Esophagus squamous epithelium (tissue), 5 donors: ENCODE measurements at regions not wholly inside any gene's neighbourhood (a gene's known extent, or its start where the extent isn't known, plus 50 kb on each side); places are given as distances from the start of the nearest gene placed in this dataset.

Experiments
- DNase-seq: peaks from one replicate; lab custom pipeline; 2025; lab: John Stamatoyannopoulos, UW
- H3K27ac ChIP-seq, 4 donors: fragments of 200-600 bp; sonication (generic); one replicate each; pipeline ENCODE4 v1.5.1; 2016 to 2019; ENCODE audit warnings: mild to moderate bottlenecking in 1 of 4
- H3K27me3 ChIP-seq, 4 donors: fragments of 200-600 bp; sonication (generic); 1 replicate in 3 of 4; 2 replicates in 1 of 4; pipeline versions ENCODE4 v1.5.1 to v1.6.0; 2017 to 2021; ENCODE audit warnings: antibody characterized with exemption in 1 of 4
- H3K36me3 ChIP-seq, 3 donors: fragments of 200-600 bp; sonication (generic); one replicate each; pipeline ENCODE4 v1.5.1; 2016 to 2019
- H3K4me1 ChIP-seq, 3 donors: fragments of 200-600 bp; sonication (generic); one replicate each; pipeline ENCODE4 v1.5.1; 2017 to 2019
- H3K4me3 ChIP-seq, 4 donors: fragments of 200-600 bp; sonication (generic); 1 replicate in 3 of 4; 2 replicates in 1 of 4; pipeline ENCODE4 v1.5.1; 2016 to 2019; ENCODE audit warnings: mild to moderate bottlenecking in 2 of 4, moderate library complexity in 1 of 4
- H3K9me3 ChIP-seq, 3 donors: fragments of 200-600 bp; sonication (generic); one replicate each; pipeline ENCODE4 v1.5.1; 2016 to 2019
- POLR2A ChIP-seq, 4 donors: fragments of 450-650 bp; IDR thresholded peaks; one replicate each; pipeline ENCODE4 v1.6.1; 2017; ENCODE audit warnings: antibody characterized with exemption in 4 of 4, mild to moderate bottlenecking in 4 of 4, moderate library complexity in 3 of 4
- WGBS, 2 donors: methylation state at CpG; one replicate each; pipeline ENCODE4 v1.1.5; 2018; 5-methylcytosine and 5-hydroxymethylcytosine counted together
- intact Hi-C: fragments of 100-400 bp; cut with DNase I; formaldehyde crosslinking; loops from one replicate; pipeline ENCODE4 v1.15.0; 2022
- TF ChIP-seq, protein P1 (sequence below), 6 experiments: fragments of 450-650 bp in 4 of 6; fragments of 200-600 bp in 2 of 6; sonication (generic) in 2 of 6; IDR thresholded peaks; one replicate each; pipeline ENCODE4 v1.5.1; 2016 to 2019; ENCODE audit warnings: antibody characterized with exemption in 6 of 6, mild to moderate bottlenecking in 4 of 6, moderate library complexity in 4 of 6
- donor health status: DM: yes; HTN: yes; CAD: no.

DNA sequence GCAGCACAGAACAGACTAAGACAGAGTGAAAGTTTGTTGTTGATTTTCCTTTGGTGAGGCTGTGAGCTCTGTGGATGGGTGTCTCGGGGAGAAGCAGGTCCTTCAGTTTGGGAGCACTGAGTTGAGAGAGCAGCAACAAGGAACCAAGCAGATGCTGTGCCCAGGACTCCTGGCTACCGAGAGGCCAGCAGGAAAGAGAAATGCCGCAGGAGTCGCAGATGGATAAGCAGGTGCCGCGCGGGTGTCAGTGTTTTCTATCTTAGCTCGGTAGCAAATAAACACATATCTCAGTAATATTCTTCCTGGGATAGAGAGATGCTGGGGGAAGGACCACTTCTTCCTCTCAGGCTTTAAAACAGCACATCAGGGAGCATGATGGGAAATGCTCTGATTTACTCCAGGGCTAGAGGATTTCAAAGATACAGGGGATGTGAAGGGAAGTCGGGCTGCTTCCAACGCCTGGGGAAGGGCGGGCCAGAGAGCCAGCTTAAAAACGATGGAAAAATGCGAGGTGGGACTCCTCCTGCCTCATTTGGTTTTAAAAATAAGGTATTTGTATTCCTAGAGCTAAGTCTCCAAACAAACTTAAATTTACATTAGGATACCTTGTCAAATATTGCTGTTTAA lies 470.7 kb upstream of the B3GAT1 start:
- no peaks in the 10 kb centered on the region for H3K36me3 ChIP-seq
- WGBS, 2 donors: 48 to 62% methylated on average over 10 to 12 of the region's 13 CpGs
- no peak for DNase-seq
- peaks cover 0 to 23% (median 0%) of the 10 kb centered on the region in 4 donors for H3K27me3 ChIP-seq
- intact Hi-C loops: no loop called here
- H3K9me3 ChIP-seq: no peaks in the 10 kb centered on the region
- H3K4me1 ChIP-seq: no peaks in the 10 kb centered on the region
- H3K4me3 ChIP-seq: no peak overlapping the region
- TF ChIP-seq, protein P1, sequence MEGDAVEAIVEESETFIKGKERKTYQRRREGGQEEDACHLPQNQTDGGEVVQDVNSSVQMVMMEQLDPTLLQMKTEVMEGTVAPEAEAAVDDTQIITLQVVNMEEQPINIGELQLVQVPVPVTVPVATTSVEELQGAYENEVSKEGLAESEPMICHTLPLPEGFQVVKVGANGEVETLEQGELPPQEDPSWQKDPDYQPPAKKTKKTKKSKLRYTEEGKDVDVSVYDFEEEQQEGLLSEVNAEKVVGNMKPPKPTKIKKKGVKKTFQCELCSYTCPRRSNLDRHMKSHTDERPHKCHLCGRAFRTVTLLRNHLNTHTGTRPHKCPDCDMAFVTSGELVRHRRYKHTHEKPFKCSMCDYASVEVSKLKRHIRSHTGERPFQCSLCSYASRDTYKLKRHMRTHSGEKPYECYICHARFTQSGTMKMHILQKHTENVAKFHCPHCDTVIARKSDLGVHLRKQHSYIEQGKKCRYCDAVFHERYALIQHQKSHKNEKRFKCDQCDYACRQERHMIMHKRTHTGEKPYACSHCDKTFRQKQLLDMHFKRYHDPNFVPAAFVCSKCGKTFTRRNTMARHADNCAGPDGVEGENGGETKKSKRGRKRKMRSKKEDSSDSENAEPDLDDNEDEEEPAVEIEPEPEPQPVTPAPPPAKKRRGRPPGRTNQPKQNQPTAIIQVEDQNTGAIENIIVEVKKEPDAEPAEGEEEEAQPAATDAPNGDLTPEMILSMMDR (IDR thresholded peaks at IDR 0.05): no peak
- no peak for TF ChIP-seq POLR2A (IDR thresholded peaks at IDR 0.05)
- no peak overlapping the region for H3K27ac ChIP-seq

DNA sequence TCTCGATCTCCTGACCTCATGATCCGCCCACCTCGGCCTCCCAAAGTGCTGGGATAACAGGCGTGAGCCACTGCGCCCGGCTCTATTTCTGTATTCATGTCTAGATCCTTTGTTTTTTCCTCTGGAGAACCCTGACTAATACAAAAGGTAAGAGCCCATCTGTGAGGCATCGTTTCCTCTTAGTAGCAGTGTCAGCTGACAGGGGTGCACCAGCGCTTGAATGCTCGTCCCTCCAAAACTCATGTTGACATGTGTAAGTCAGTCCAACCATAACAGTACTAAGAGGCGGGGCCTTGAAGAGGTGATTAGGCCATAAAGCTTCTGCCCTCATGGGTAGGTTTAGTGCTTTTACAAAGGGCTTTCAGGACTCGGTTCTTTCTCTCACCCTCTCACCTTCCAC lies 470.1 kb upstream of the B3GAT1 start:
- no peaks in the 10 kb centered on the region for H3K36me3 ChIP-seq
- H3K27me3 ChIP-seq: peaks cover 0 to 18% (median 0%) of the 10 kb centered on the region in 4 donors
- 65 to 71% methylated on average over 9 to 11 of the region's 11 CpGs for WGBS, 2 donors
- no peak for TF ChIP-seq POLR2A (IDR thresholded peaks at IDR 0.05)
- no peaks in the 10 kb centered on the region for H3K4me1 ChIP-seq
- no peaks in the 10 kb centered on the region for H3K9me3 ChIP-seq
- no peak overlapping the region for H3K27ac ChIP-seq
- no peak for DNase-seq
- intact Hi-C loops: no loop called here
- no peak overlapping the region for H3K4me3 ChIP-seq

DNA sequence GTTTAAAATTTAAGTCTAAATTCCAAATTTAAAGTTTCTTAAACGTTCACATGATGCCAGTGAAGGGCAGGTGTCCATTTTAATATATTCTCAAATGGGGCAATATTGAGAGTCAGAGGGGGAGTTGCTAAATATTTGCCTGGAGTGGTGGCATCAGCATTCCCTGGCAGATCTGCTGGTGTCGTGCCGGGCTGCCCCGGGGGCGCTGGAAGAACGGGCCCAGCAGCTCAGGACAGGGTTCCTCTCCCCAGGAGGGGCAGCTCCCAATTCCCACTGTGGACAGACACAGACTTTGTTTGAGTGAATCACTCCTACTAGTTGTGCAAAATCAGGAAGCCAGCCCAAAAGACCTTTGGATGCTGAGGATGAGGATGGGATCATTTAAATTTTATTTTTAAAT lies 468.7 kb upstream of the B3GAT1 start:
- DNase-seq: no peak
- Histone ChIP-seq H3K4me1 (no peaks in the 10 kb centered on the region), H3K27me3 (peaks cover 0 to 13% (median 0%) of the 10 kb centered on the region in 4 donors), H3K9me3 (no peaks in the 10 kb centered on the region), H3K36me3 (no peaks in the 10 kb centered on the region), H3K4me3 (no peak overlapping the region), H3K27ac (no peak overlapping the region)
- 14 to 51% methylated on average over 2 to 4 of the region's 6 CpGs for WGBS, 2 donors
- intact Hi-C loops: no loop called here
- TF ChIP-seq, protein P1 (IDR thresholded peaks at IDR 0.05): no peak
- no peak for TF ChIP-seq POLR2A (IDR thresholded peaks at IDR 0.05)

DNA sequence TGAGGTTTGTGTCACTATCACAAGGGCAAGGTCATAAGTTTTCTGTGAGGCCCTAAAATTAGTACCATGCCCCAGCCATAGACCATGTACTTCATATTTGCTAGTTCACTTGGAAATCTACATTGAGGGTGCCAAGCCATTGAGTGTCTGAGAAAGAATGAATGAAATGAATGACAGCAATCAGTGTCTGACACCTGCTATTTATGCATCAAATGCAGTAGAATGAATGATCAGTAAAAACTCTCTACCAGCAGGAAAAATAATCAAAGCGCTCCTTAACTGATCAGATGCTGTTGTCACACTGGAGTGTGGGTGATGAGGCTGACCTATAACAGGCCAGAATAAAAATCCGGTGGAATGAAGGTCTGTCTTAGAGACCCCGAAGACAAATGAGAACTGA lies 467.9 kb upstream of the B3GAT1 start:
- DNase-seq: no peak
- no peaks in the 10 kb centered on the region for H3K9me3 ChIP-seq
- intact Hi-C loops: no loop called here
- 72 to 73% methylated on average over 3 of the region's 3 CpGs for WGBS, 2 donors
- no peak for TF ChIP-seq POLR2A (IDR thresholded peaks at IDR 0.05)
- TF ChIP-seq, protein P1 (IDR thresholded peaks at IDR 0.05): no peak
- no peaks in the 10 kb centered on the region for H3K4me1 ChIP-seq
- peaks cover 0 to 13% (median 0%) of the 10 kb centered on the region in 4 donors for H3K27me3 ChIP-seq
- H3K4me3 ChIP-seq: no peak overlapping the region
- no peaks in the 10 kb centered on the region for H3K36me3 ChIP-seq
- H3K27ac ChIP-seq: no peak overlapping the region

DNA sequence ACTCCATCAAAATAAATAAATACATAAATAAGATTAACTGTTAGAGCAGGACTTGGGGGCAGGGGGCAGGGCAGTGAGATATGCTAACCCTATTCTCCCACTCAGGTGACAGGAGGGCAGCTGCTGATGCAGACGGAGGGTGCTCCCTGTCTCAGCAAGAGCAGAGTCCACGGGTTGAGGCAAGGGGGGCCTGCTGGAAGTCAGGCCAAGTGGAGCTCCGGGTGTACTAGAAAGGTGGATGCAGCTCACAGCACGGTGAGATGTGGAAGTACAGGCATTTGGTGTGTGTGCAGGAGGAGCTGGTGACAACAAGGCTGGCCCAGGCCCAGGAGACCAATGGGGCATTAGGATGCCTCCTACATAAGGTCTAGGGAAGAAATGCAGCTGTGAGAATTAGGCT lies 467.3 kb upstream of the B3GAT1 start:
- no peaks in the 10 kb centered on the region for H3K4me1 ChIP-seq
- H3K36me3 ChIP-seq: no peaks in the 10 kb centered on the region
- TF ChIP-seq, protein P1 (IDR thresholded peaks at IDR 0.05): no peak
- TF ChIP-seq POLR2A (IDR thresholded peaks at IDR 0.05): no peak
- intact Hi-C loops: no loop called here
- no peak for DNase-seq
- 41 to 71% methylated on average over 4 of the region's 4 CpGs for WGBS, 2 donors
- H3K4me3 ChIP-seq: no peak overlapping the region
- peaks cover 0 to 13% (median 0%) of the 10 kb centered on the region in 4 donors for H3K27me3 ChIP-seq
- no peak overlapping the region for H3K27ac ChIP-seq
- H3K9me3 ChIP-seq: no peaks in the 10 kb centered on the region
